ENCODE measurements at regions not wholly inside any gene's neighbourhood (a gene's known extent, or its start where the extent isn't known, plus 50 kb on each side); places are given as distances from the start of the nearest gene placed in this dataset.

DNA sequence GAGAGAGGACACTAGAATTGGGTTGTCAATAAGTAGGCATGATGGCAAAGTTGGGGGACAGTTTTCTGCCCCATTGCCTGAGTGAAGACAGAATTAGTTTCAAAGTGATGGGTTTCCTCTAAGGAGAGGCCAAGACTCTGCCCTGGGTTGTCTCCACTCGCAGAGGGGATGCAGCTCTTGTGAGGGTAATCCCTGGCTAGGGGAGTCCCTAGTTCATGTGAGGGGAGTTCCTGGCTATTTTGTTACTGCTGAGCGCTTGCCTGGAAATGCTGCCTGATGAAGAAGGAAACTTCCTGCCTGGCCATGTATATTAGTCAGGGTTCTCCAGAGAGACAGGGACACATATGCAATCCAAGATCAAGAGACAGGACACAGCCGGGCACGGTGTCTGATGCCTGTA lies 501.5 kb downstream of the BCL11A start:
- DNase-seq (ENCODE audit: low read depth in 2 of 2), result no peak

DNA sequence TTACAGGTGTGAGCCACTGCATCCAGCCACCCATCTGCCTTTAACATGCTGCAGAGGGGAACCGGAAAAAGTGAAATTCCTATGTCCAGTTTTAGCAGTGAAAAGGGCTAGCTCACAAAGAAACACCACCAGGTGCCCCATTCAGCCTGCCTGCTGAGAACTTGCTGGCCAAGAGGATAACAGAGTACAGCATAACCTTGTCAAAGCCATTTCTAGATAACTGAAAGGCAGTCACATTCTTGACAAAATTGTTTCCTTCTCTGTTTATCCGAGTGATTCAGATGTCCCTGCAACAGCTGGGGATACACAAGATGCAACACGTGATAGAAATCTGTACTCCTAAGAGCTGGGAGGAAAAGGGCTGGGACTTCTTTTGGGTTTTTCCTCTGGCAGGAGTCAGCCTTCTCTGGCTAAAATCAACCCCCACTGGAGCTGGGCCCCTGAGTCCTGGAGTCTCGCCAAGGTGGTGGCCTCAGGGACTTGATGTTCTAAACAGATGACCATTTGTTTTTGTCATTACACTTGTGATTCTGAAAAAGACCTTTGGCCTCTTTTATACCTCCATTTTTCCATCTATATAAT lies 505.4 kb downstream of the BCL11A start:
- no peak for DNase-seq (ENCODE audit: low read depth in 2 of 2)

DNA sequence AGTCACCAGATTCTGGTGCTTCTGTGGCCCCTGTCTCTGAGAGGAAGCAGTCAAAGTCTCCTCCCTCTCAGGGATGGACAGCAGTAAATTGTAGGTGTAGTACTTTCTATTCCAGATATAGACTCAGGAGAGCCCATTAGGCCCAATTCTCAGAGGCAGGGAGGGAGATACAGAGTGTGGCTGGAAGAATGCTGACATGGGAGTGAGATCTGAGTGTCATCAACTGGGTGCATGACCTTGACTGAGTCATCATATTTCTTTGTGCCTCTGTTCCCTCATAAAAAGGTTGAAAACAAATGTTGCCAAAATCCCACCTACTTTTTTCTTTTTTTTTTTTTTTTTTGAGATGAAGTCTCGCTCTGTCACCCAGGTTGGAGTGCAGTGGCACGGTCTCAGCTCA lies 506.1 kb downstream of the BCL11A start:
- no peak for DNase-seq (ENCODE audit: low read depth in 2 of 2)

DNA sequence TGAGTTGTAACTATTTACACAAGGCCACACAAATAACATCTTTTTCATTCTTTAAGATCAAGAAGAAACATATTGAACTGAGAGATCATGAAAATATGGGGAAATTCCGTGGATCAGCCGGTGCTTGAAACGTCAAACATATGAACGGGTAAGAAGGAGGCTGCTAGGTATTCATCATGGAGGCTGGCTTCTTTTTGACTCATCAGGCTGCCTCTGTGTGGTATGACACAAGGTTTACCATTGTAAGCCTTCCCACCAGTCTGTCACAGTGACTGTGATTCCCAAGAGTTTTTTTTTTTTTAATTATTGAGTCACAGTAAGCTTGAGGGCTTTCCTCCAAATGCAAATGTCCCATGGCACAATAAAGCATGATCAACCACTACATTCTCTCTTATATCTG lies 506.9 kb downstream of the BCL11A start:
- no peak for DNase-seq (ENCODE audit: low read depth in 2 of 2)

GRCh38 chr2:60045456-60045855 lies 508.0 kb downstream of the BCL11A start:
- no peak for DNase-seq (ENCODE audit: low read depth in 2 of 2)

DNA sequence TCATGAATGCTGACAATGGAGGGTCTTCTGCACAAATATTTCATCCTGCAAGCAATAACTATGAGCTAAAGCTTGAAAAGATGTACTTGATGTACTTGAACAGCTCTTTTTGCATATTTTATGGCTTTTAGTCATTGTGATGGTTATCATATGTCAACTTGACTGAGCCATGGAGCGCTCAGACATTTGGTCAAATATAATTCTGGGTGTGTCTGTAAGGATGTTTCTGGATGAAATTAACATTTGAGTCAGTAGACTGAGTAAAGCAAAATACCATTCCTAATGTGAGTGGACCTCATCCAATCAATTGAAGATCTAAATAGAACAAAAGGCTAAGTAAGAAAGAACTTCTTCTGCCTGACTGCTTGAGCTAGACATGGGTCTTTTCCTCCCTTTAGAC lies 509.0 kb downstream of the BCL11A start:
- no peak for DNase-seq (ENCODE audit: low read depth in 2 of 2)

GRCh38 chr2:60042023-60042422 lies 511.4 kb downstream of the BCL11A start:
- DNase-seq (ENCODE audit: low read depth in 2 of 2), result no peak

GRCh38 chr2:60033325-60033724 lies 520.1 kb downstream of the BCL11A start:
- DNase-seq (ENCODE audit: low read depth in 2 of 2), result no peak

DNA sequence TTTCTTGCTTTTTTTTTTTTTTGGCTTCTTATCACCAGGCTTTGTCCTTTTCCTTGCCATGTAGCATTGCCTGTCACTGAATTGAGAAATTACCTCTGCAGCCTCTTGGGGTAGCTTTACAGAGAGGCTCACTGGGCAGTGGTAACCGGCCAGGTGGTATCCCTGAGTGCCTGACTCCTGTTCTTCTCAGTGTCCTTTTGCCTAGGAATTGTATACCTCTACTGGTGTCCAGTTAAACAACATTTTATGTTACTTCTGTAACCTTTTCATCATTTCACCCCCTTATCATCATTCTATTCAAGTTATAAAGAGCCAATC lies 523.9 kb downstream of the BCL11A start:
- DNase-seq (ENCODE audit: low read depth in 2 of 2), result no peak

DNA sequence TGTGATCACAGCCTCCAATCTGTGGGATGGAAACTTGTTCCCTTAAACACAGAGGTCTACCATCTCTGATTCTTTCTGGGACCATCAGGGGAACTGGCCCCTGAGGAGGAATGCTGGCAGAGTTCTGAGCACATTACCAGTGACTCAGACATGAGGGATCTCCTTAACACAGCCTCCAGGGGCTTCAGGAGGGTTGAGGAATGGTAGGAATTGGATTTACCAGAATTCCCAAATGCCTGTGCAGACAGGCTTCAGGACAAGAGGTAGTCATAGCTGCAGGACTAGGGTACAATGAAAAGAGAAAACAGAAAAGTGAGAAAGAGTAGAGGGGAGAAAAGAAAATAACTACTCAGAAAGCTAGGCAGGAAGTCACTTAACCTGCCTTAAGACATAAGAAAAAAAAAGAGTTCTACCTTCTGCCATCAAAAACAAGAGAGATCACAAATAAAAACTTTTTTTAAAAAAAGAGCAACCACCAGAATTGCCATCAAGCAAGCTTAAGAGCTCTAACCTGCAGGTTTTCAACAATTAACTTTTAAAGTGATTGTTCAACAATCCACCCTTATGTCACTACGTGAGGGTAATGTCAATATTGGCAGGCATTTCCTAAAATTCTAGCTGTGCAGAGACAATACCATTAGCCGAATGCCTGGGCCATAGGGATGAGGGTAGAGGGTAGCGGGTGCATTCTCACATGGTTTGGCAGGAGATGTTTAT lies 524.4 kb downstream of the BCL11A start:
- DNase-seq (ENCODE audit: low read depth in 2 of 2), result no peak

DNA sequence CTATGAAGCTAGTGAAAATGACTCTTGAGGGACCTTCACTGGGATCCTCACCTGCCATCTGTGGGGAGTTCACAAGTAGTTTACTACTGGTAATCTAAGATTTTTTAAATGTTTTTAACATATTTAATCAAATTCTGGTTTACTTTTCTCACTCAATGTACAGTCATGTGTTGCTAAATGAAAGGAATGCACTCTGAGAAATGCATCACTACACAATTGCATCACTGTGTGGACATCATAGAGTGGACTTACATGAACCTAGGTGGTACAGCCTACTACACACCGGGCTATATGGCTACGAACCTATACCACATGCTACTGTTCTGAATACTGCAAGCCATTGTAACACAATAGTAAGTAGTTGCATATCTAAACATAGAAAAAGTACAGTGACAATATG lies 528.0 kb downstream of the BCL11A start:
- no peak for DNase-seq (ENCODE audit: low read depth in 2 of 2)

- DNase-seq (ENCODE audit: low read depth in 2 of 2), result no peak
Observed at GRCh38 chr2:60023256-60023985, 530.0 kb downstream of the BCL11A start.

- no peak for DNase-seq (ENCODE audit: low read depth in 2 of 2)
Observed at GRCh38 chr2:60007671-60008070, 545.8 kb downstream of the BCL11A start.

- no peak for DNase-seq (ENCODE audit: low read depth in 2 of 2)
Observed at GRCh38 chr2:60003076-60003475, 550.4 kb downstream of the BCL11A start.

DNA sequence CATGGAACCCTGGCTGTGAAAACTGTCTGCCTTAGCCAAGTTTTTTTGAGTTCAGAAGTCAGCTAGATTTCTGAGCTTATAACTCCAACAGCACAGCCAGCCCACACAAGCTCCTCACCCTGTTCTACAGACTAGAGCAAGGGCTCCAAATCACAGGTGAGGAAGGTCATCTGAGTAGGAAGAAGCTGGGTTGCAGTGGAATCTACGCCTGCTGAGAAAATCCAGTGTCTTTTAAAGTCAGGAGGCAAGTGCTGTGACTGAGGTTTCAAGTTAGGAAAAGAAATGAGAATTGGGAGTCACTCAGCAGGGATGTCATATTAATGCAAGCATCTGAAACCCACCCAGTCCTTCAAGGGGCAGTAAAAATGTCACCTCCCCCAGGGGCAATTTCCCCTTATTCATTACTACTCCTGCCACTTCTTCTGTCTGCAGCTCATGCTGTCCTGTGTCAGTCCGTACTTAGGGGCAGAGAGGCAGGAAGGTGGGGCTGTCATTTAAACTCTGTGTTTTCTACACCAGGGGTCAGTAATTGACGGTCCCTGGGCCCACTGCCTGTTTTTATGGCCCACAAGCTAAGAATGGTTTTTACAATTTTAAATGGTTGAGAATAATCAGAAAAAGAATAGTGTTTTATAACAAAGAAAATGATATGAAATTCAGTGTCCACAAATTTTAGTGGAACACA lies 551.1 kb downstream of the BCL11A start:
- no peak for DNase-seq (ENCODE audit: low read depth in 2 of 2)

- DNase-seq (ENCODE audit: low read depth in 2 of 2), result no peak
Observed at GRCh38 chr2:60000686-60001085, 552.8 kb downstream of the BCL11A start.

GRCh38 chr2:59998324-59998723 lies 555.1 kb downstream of the BCL11A start:
- DNase-seq (ENCODE audit: low read depth in 2 of 2), result no peak

- DNase-seq (ENCODE audit: low read depth in 2 of 2), result no peak
Observed at GRCh38 chr2:59997371-59997770, 556.1 kb downstream of the BCL11A start.

- no peak for DNase-seq (ENCODE audit: low read depth in 2 of 2)
Observed at GRCh38 chr2:59996855-59997254, 556.6 kb downstream of the BCL11A start.

GRCh38 chr2:59993726-59994125 lies 559.7 kb downstream of the BCL11A start:
- DNase-seq (ENCODE audit: low read depth in 2 of 2), result no peak

GRCh38 chr2:59988341-59988740 lies 565.1 kb downstream of the BCL11A start:
- DNase-seq (ENCODE audit: low read depth in 2 of 2), result no peak

- DNase-seq (ENCODE audit: low read depth in 2 of 2), result no peak
Observed at GRCh38 chr2:59986511-59986910, 566.9 kb downstream of the BCL11A start.

DNA sequence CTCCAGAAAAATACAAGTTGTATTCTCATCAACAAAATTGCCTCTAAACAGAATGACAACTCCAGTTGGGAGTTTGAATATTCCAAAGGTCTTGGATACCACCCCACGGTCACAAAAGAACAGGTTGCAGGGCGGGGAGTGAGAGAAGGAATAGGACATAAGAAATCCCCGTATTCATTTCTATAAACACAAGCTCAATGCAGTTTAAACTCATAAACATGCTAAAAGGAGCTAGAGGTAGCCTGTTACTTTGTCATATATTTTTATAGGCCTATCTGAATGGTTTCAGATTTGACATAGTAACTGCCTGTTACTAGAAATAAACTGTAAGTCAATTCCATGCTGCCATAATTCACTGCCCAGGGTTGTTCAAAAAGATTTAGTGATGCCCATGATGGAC lies 567.5 kb downstream of the BCL11A start:
- no peak for DNase-seq (ENCODE audit: low read depth in 2 of 2)
